ENCODE measurements at regions not wholly inside any gene's neighbourhood (a gene's known extent, or its start where the extent isn't known, plus 50 kb on each side); places are given as distances from the start of the nearest gene placed in this dataset.

- Histone ChIP-seq H3K27ac (no peak overlapping the region), H3K79me2 (ENCODE audit: low read depth) (no peaks in the 10 kb centered on the region), H3K4me2 (no peak overlapping the region), H2AFZ (no peak overlapping the region), H3K27me3 (ENCODE audit: insufficient read depth, low read depth) (no peaks in the 10 kb centered on the region), H3F3A (ENCODE audit: insufficient read depth, low read depth) (no peaks in the 10 kb centered on the region), H3K9me2 (ENCODE audit: insufficient read depth) (no peaks in the 10 kb centered on the region), H3K4me3 (no peak overlapping the region), H3K4me1 (replicated peaks; ENCODE audit: insufficient read depth) (no peaks in the 10 kb centered on the region; the same call in 1 of the 2 replicates), H3K36me3 (ENCODE audit: low read depth) (no peaks in the 10 kb centered on the region), H3K9me3 (ENCODE audit: insufficient read depth, low read depth) (no peaks in the 10 kb centered on the region), H4K20me1 (ENCODE audit: insufficient read depth) (no peaks in the 10 kb centered on the region)
- TF ChIP-seq, protein P1, sequence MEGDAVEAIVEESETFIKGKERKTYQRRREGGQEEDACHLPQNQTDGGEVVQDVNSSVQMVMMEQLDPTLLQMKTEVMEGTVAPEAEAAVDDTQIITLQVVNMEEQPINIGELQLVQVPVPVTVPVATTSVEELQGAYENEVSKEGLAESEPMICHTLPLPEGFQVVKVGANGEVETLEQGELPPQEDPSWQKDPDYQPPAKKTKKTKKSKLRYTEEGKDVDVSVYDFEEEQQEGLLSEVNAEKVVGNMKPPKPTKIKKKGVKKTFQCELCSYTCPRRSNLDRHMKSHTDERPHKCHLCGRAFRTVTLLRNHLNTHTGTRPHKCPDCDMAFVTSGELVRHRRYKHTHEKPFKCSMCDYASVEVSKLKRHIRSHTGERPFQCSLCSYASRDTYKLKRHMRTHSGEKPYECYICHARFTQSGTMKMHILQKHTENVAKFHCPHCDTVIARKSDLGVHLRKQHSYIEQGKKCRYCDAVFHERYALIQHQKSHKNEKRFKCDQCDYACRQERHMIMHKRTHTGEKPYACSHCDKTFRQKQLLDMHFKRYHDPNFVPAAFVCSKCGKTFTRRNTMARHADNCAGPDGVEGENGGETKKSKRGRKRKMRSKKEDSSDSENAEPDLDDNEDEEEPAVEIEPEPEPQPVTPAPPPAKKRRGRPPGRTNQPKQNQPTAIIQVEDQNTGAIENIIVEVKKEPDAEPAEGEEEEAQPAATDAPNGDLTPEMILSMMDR (conservative IDR thresholded peaks at IDR 0.05), result no peak
- no peak for TF ChIP-seq EZH2 (IDR thresholded peaks at IDR 0.05; ENCODE audit: low read depth)
- DNase-seq, result no peak
- intact Hi-C loops (cut with micrococcal nuclease; ENCODE audit: unreplicated experiment), result loop anchor here (10.0 kb wide), 1 partner anchor 77 kb away; no protein-coding TSS in a partner anchor
- ChIA-PET POLR2A (ENCODE audit: unreplicated experiment) (no interaction called here), CTCF (no interaction called here)
- no TSS peak for BruUV-seq (replicated peaks)
These were observed 111.3 kb downstream of the ARRDC4 start for GRCh38 chr15:98071786-98072185.

DNA sequence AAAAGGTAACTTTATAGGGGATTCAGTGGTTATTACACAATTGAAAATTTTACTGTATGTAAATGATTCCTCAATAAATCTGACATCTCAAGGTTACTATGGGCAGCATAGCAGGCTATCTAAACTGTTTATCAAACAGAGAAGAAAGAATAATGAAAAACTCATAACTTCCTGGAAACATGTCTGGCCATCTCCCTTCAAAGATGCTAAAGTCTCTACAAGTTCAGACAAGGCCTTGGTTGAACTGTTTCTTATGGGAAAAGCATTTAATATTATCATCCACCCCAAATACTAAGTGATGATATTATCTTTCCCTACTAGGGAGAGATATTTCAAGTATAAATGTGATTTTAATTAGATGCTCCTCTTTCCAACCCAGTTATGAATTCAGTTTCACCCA is 114.9 kb downstream of the ARRDC4 start:
- H3K36me3 ChIP-seq (ENCODE audit: low read depth), result no peaks in the 10 kb centered on the region
- DNase-seq, result no peak
- no TSS peak for BruUV-seq (replicated peaks)
- H3K4me1 ChIP-seq (replicated peaks; ENCODE audit: insufficient read depth), result no peaks in the 10 kb centered on the region; the same call in 1 of the 2 replicates
- TF ChIP-seq, protein P1 (conservative IDR thresholded peaks at IDR 0.05), result no peak
- no peak for TF ChIP-seq EZH2 (IDR thresholded peaks at IDR 0.05; ENCODE audit: low read depth)
- no peaks in the 10 kb centered on the region for H3K27me3 ChIP-seq (ENCODE audit: insufficient read depth, low read depth)
- H2AFZ ChIP-seq, result no peak overlapping the region
- H3K4me3 ChIP-seq, result no peak overlapping the region
- no peaks in the 10 kb centered on the region for H3K9me2 ChIP-seq (ENCODE audit: insufficient read depth)
- intact Hi-C loops (cut with micrococcal nuclease; ENCODE audit: unreplicated experiment), result loop anchor here (10.0 kb wide), 1 partner anchor 81 kb away; no protein-coding TSS in a partner anchor
- H3K79me2 ChIP-seq (ENCODE audit: low read depth), result no peaks in the 10 kb centered on the region
- H3F3A ChIP-seq (ENCODE audit: insufficient read depth, low read depth), result no peaks in the 10 kb centered on the region
- no peaks in the 10 kb centered on the region for H4K20me1 ChIP-seq (ENCODE audit: insufficient read depth)
- ChIA-PET CTCF (no interaction called here), POLR2A (ENCODE audit: unreplicated experiment) (no interaction called here)
- H3K9me3 ChIP-seq (ENCODE audit: insufficient read depth, low read depth), result no peaks in the 10 kb centered on the region
- H3K27ac ChIP-seq, result no peak overlapping the region
- no peak overlapping the region for H3K4me2 ChIP-seq

DNA sequence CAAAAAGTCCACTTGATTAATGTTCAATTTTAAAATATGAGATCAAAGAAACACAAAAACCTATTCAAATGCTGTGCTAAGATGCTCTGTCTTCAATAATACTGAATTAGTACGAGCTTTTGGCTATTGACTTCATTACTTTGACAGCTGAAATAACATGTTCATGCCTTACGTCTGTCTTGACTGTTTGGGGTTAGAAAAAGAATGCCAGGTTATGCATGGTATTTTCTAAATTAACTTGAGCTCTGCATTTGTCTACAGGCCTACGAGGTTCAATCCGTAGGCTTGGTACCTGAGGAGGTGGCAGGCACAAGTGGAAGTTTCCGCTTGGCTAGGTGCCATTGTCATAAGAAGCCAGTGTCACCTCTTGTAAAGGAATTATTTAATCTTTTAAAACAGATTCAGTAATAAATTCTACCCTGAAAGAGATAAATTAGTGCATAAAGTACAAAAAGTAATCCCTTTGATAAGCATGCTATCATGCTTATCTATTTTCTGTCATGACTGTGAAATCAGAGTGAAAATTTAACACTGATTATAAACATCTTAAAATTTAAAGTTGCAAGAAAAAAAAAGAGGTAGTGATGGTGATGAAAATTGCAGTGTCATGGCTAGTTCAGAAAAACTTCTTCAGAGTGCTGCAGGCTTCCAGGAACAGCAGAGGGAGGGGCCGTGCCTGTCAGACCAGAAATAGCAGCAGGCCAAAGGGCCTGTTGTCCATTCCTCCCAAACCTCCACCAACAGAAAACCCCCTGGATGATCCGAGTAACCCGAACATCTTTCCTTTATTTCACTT is 115.7 kb downstream of the ARRDC4 start:
- intact Hi-C loops (cut with micrococcal nuclease; ENCODE audit: unreplicated experiment), result loop anchor here (10.0 kb wide), 1 partner anchor 81 kb away; no protein-coding TSS in a partner anchor
- Histone ChIP-seq H3F3A (ENCODE audit: insufficient read depth, low read depth) (no peaks in the 10 kb centered on the region), H3K9me2 (ENCODE audit: insufficient read depth) (no peaks in the 10 kb centered on the region), H3K79me2 (ENCODE audit: low read depth) (no peaks in the 10 kb centered on the region), H3K4me2 (0 out of 2 replicates have a peak overlapping the region, but pooled peaks have one; percentile 13), H3K27ac (no peak overlapping the region), H3K4me3 (no peak overlapping the region), H4K20me1 (ENCODE audit: insufficient read depth) (no peaks in the 10 kb centered on the region), H3K4me1 (replicated peaks; ENCODE audit: insufficient read depth) (no peaks in the 10 kb centered on the region; the same call in 1 of the 2 replicates), H3K36me3 (ENCODE audit: low read depth) (no peaks in the 10 kb centered on the region), H3K9me3 (ENCODE audit: insufficient read depth, low read depth) (no peaks in the 10 kb centered on the region), H2AFZ (no peak overlapping the region), H3K27me3 (ENCODE audit: insufficient read depth, low read depth) (no peaks in the 10 kb centered on the region)
- ChIA-PET CTCF (no interaction called here), POLR2A (ENCODE audit: unreplicated experiment) (no interaction called here)
- BruUV-seq (replicated peaks), result no TSS peak
- DNase-seq, result peak in 1 of 2 experiments; percentile 31
- no peak for TF ChIP-seq EZH2 (IDR thresholded peaks at IDR 0.05; ENCODE audit: low read depth)
- TF ChIP-seq, protein P1 (conservative IDR thresholded peaks at IDR 0.05), result no peak
